Ascending aorta (tissue), 2 donors: ENCODE measurements at regions not wholly inside any gene's neighbourhood (a gene's known extent, or its start where the extent isn't known, plus 50 kb on each side); places are given as distances from the start of the nearest gene placed in this dataset.

Experiments used
- DNase-seq, 2 donors: peaks; one replicate each; pipeline ENCODE4 v3.0.0-alpha.2; 2019; ENCODE audit warnings: low spot score in 2 of 2
- H3K27ac ChIP-seq, 2 donors: fragments of 200-600 bp; sonication (generic); one replicate each; pipeline ENCODE4 v1.5.1; 2016 to 2017; ENCODE audit warnings: mild to moderate bottlenecking in 1 of 2
- H3K27me3 ChIP-seq: fragments of 200-600 bp; sonication (generic); one replicate; pipeline ENCODE4 v1.5.1; 2017
- H3K36me3 ChIP-seq, 2 donors: fragments of 200-600 bp; sonication (generic); one replicate each; pipeline ENCODE4 v1.5.1; 2016
- H3K4me1 ChIP-seq, 2 donors: fragments of 200-600 bp; sonication (generic); one replicate each; pipeline ENCODE4 v1.5.1; 2016 to 2017; ENCODE audit warnings: mild to moderate bottlenecking in 1 of 2
- H3K4me3 ChIP-seq, 2 donors: fragments of 200-600 bp; sonication (generic); one replicate each; pipeline ENCODE4 v1.5.1; 2016 to 2017; ENCODE audit warnings: mild to moderate bottlenecking in 1 of 2
- H3K9me3 ChIP-seq, 2 donors: fragments of 200-600 bp; sonication (generic); one replicate each; pipeline ENCODE4 v1.5.1; 2016
- intact Hi-C: fragments of 100-400 bp; cut with DNase I; formaldehyde crosslinking; loops from one replicate; pipeline ENCODE4 v1.15.1; 2023
- TF ChIP-seq, protein P1 (sequence below), 3 experiments: fragments of 200-600 bp in 2 of 3; fragments of 450-650 bp in 1 of 3; sonication (generic) in 2 of 3; IDR thresholded peaks; one replicate each; pipeline ENCODE4 v1.5.1; 2016 to 2019; ENCODE audit warnings: antibody characterized with exemption in 3 of 3, mild to moderate bottlenecking in 1 of 3, moderate library complexity in 1 of 3

- no peak for DNase-seq
- Histone ChIP-seq H3K27ac (no peak overlapping the region), H3K4me3 (no peak overlapping the region), H3K4me1 (no peaks in the 10 kb centered on the region), H3K27me3 (no peaks in the 10 kb centered on the region), H3K9me3 (no peaks in the 10 kb centered on the region), H3K36me3 (no peaks in the 10 kb centered on the region)
- intact Hi-C loops, result no loop called here
- TF ChIP-seq, protein P1, sequence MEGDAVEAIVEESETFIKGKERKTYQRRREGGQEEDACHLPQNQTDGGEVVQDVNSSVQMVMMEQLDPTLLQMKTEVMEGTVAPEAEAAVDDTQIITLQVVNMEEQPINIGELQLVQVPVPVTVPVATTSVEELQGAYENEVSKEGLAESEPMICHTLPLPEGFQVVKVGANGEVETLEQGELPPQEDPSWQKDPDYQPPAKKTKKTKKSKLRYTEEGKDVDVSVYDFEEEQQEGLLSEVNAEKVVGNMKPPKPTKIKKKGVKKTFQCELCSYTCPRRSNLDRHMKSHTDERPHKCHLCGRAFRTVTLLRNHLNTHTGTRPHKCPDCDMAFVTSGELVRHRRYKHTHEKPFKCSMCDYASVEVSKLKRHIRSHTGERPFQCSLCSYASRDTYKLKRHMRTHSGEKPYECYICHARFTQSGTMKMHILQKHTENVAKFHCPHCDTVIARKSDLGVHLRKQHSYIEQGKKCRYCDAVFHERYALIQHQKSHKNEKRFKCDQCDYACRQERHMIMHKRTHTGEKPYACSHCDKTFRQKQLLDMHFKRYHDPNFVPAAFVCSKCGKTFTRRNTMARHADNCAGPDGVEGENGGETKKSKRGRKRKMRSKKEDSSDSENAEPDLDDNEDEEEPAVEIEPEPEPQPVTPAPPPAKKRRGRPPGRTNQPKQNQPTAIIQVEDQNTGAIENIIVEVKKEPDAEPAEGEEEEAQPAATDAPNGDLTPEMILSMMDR (IDR thresholded peaks at IDR 0.05), result no peak
These were observed 1055.2 kb upstream of the FANCL start for GRCh38 chr2:59296279-59296678.

DNA sequence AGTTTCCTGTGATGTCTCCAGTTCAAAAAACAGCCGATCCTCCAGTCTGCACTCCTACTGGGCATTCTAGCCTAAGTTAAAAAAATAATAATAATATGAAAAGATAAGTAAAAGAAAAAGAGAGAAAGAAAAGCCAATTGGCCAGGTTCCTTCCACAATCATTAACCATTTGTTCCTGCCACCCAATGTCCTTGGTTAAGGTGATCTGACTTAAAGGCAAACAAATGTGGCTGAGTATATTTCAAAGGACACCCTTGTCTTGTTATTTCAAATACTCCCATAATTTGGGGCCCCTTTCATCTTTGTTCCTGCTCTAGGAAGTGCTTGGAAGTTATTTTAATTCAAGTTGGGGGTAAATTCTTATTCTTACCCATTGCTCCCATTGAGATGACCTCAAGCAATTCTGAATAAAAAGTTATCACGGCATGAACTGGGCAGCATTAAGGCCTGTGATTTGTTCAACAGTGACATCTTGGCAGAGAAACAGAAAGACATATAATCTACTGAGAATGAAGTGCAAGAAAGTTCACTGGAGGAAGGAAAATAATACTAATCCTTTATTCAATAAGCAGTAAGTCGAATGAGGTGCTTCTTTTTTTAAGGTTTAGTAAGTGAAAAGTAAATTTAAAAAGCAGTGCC is 1054.5 kb upstream of the FANCL start:
- DNase-seq, result no peak
- Histone ChIP-seq H3K4me1 (no peaks in the 10 kb centered on the region), H3K9me3 (no peaks in the 10 kb centered on the region), H3K27me3 (no peaks in the 10 kb centered on the region), H3K36me3 (no peaks in the 10 kb centered on the region), H3K27ac (no peak overlapping the region), H3K4me3 (no peak overlapping the region)
- intact Hi-C loops, result no loop called here
- TF ChIP-seq, protein P1 (IDR thresholded peaks at IDR 0.05), result no peak

- H3K36me3 ChIP-seq, result no peaks in the 10 kb centered on the region
- no peaks in the 10 kb centered on the region for H3K27me3 ChIP-seq
- no peaks in the 10 kb centered on the region for H3K4me1 ChIP-seq
- no peak overlapping the region for H3K4me3 ChIP-seq
- TF ChIP-seq, protein P1 (IDR thresholded peaks at IDR 0.05), result no peak
- H3K9me3 ChIP-seq, result no peaks in the 10 kb centered on the region
- H3K27ac ChIP-seq, result no peak overlapping the region
- intact Hi-C loops, result no loop called here
- no peak for DNase-seq
These were observed 1047.6 kb upstream of the FANCL start for GRCh38 chr2:59288771-59289170.

DNA sequence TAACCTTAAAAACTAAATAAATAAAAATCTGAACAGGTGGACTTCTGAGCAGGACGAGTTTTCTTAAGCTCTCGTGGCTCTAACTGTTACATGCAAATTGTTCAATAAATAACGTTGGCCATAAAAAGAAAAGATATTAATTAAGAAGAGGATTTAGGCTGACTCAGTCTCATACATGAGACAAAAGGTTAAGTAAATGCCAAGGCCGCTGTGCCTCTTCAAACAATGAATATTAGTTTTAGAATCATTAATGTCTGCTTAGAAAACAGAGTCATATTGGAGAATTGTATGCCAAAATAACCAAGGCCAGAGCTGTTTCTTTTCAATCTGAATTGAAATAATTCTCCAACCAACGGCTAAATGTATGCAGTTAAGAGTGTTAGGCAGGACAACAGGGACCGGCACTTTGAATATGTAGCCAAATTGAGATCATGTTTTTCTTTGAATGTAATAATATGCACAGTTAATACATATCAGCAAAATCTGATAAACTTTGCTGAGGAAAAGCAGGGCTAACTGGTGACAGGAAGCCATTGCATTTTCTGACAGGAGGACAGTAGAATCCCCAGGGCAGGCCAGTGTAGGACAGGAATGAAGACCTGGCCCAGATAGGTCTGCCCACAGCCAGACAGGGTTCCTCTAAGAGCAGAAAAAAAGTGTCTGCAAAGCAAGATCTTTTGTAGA is 1041.4 kb upstream of the FANCL start:
- TF ChIP-seq, protein P1 (IDR thresholded peaks at IDR 0.05), result no peak
- Histone ChIP-seq H3K36me3 (no peaks in the 10 kb centered on the region), H3K27me3 (no peaks in the 10 kb centered on the region), H3K27ac (no peak overlapping the region), H3K4me3 (no peak overlapping the region), H3K4me1 (no peaks in the 10 kb centered on the region), H3K9me3 (no peaks in the 10 kb centered on the region)
- intact Hi-C loops, result no loop called here
- DNase-seq, result no peak

GRCh38 chr2:59277671-59278070 is 1036.5 kb upstream of the FANCL start:
- Histone ChIP-seq H3K27ac (no peak overlapping the region), H3K4me3 (no peak overlapping the region), H3K36me3 (no peaks in the 10 kb centered on the region), H3K9me3 (no peaks in the 10 kb centered on the region), H3K4me1 (no peaks in the 10 kb centered on the region), H3K27me3 (no peaks in the 10 kb centered on the region)
- TF ChIP-seq, protein P1 (IDR thresholded peaks at IDR 0.05), result no peak
- intact Hi-C loops, result no loop called here
- no peak for DNase-seq
